ENCODE measurements at regions not wholly inside any gene's neighbourhood (a gene's known extent, or its start where the extent isn't known, plus 50 kb on each side); places are given as distances from the start of the nearest gene placed in this dataset.

DNA sequence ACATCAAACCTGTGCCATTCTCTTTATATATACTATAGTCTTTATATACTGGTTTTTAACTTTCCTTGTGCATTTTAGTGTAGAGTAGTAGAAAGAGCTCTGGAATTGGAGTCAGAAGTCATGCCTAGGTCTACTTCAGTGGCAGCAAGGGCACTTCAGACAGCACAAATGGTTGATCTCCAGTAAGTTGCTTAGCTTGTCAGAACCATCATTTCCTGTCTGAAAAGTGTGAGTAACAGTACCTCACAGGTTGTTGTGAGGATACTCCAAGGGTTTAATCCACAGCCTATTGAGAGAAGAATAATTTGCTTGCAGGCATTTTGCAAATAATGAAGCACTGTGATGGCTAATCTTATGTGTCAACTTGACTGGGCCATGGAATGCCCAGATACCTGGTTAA lies 95.8 kb upstream of the NR4A3 start (continued):
- TF ChIP-seq, protein P1, sequence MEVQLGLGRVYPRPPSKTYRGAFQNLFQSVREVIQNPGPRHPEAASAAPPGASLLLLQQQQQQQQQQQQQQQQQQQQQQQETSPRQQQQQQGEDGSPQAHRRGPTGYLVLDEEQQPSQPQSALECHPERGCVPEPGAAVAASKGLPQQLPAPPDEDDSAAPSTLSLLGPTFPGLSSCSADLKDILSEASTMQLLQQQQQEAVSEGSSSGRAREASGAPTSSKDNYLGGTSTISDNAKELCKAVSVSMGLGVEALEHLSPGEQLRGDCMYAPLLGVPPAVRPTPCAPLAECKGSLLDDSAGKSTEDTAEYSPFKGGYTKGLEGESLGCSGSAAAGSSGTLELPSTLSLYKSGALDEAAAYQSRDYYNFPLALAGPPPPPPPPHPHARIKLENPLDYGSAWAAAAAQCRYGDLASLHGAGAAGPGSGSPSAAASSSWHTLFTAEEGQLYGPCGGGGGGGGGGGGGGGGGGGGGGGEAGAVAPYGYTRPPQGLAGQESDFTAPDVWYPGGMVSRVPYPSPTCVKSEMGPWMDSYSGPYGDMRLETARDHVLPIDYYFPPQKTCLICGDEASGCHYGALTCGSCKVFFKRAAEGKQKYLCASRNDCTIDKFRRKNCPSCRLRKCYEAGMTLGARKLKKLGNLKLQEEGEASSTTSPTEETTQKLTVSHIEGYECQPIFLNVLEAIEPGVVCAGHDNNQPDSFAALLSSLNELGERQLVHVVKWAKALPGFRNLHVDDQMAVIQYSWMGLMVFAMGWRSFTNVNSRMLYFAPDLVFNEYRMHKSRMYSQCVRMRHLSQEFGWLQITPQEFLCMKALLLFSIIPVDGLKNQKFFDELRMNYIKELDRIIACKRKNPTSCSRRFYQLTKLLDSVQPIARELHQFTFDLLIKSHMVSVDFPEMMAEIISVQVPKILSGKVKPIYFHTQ (CRISPR knock-in tag; IDR thresholded peaks at IDR 0.05), result no peak
- TF ChIP-seq IRF2 (CRISPR knock-in tag; IDR thresholded peaks at IDR 0.05; ENCODE audit: borderline replicate concordance, low read depth) (no peak), GABPB1 (CRISPR knock-in tag; IDR thresholded peaks at IDR 0.05) (no peak)
- TF ChIP-seq, protein P2, sequence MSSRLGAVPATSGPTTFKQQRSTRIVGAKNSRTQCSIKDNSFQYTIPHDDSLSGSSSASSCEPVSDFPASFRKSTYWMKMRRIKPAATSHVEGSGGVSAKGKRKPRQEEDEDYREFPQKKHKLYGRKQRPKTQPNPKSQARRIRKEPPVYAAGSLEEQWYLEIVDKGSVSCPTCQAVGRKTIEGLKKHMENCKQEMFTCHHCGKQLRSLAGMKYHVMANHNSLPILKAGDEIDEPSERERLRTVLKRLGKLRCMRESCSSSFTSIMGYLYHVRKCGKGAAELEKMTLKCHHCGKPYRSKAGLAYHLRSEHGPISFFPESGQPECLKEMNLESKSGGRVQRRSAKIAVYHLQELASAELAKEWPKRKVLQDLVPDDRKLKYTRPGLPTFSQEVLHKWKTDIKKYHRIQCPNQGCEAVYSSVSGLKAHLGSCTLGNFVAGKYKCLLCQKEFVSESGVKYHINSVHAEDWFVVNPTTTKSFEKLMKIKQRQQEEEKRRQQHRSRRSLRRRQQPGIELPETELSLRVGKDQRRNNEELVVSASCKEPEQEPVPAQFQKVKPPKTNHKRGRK (CRISPR knock-in tag; IDR thresholded peaks at IDR 0.05; ENCODE audit: borderline replicate concordance), result no peak

GRCh38 chr9:99726758-99727157 lies 94.9 kb upstream of the NR4A3 start:
- ATAC-seq (no peak), DNase-seq (ENCODE audit: low spot score) (no peak)
- Mint-ChIP-seq H3K4me3 (no peak overlapping the region), H3K27me3 (ENCODE audit: low read depth) (no peaks in the 10 kb centered on the region), H3K27ac (no peak overlapping the region), H3K4me1 (peaks cover 34% of the 10 kb centered on the region), H3K36me3 (no peaks in the 10 kb centered on the region), H3K9me3 (no peaks in the 10 kb centered on the region)
- CTCF ChIA-PET, result no interaction called here
- POLR2A ChIA-PET, result no interaction called here
- TF ChIP-seq TEAD1 (CRISPR knock-in tag; IDR thresholded peaks at IDR 0.05) (no peak), ZNF232 (CRISPR knock-in tag; IDR thresholded peaks at IDR 0.05) (no peak), TCF7 (CRISPR knock-in tag; IDR thresholded peaks at IDR 0.05; ENCODE audit: low read depth) (no peak), ZNF138 (CRISPR knock-in tag; conservative IDR thresholded peaks at IDR 0.05) (no peak), JUN (CRISPR knock-in tag; IDR thresholded peaks at IDR 0.05) (no peak), ESRRA (CRISPR knock-in tag; IDR thresholded peaks at IDR 0.05; ENCODE audit: borderline replicate concordance) (no peak), FOXP1 (CRISPR knock-in tag; IDR thresholded peaks at IDR 0.05; ENCODE audit: borderline replicate concordance) (no peak), PRRX2 (CRISPR knock-in tag; IDR thresholded peaks at IDR 0.05) (no peak), ELF4 (CRISPR knock-in tag; IDR thresholded peaks at IDR 0.05; ENCODE audit: low read depth) (no peak), AFF4 (CRISPR knock-in tag; IDR thresholded peaks at IDR 0.05; ENCODE audit: borderline replicate concordance) (no peak), MYBL2 (CRISPR knock-in tag; IDR thresholded peaks at IDR 0.05) (no peak)
- TF ChIP-seq, protein P3, sequence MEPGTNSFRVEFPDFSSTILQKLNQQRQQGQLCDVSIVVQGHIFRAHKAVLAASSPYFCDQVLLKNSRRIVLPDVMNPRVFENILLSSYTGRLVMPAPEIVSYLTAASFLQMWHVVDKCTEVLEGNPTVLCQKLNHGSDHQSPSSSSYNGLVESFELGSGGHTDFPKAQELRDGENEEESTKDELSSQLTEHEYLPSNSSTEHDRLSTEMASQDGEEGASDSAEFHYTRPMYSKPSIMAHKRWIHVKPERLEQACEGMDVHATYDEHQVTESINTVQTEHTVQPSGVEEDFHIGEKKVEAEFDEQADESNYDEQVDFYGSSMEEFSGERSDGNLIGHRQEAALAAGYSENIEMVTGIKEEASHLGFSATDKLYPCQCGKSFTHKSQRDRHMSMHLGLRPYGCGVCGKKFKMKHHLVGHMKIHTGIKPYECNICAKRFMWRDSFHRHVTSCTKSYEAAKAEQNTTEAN (CRISPR knock-in tag; IDR thresholded peaks at IDR 0.05), result no peak

Data from WTC11 (cell line).